HFF-Myc (cell line): ENCODE measurements at regions not wholly inside any gene's neighbourhood (a gene's known extent, or its start where the extent isn't known, plus 50 kb on each side); places are given as distances from the start of the nearest gene placed in this dataset.

Experiments used
- DNase-seq: peaks from one replicate; pipeline ENCODE4 v3.0.0-alpha.2; 2011; ENCODE audit warnings: low read depth; ENCODE audit errors: extremely low read depth
- H3K4me3 ChIP-seq: replicated peaks from 2 replicates; pipeline ENCODE4 v1.5.1; 2011; ENCODE audit warnings: low read depth, mild to moderate bottlenecking, control low read depth, low read length
- TF ChIP-seq, protein P1 (sequence below): IDR thresholded peaks from 2 replicates; pipeline ENCODE4 v1.5.1; 2012; ENCODE audit warnings: mild to moderate bottlenecking, low read depth, low read length, control low read depth; ENCODE audit errors: missing control alignments

DNA sequence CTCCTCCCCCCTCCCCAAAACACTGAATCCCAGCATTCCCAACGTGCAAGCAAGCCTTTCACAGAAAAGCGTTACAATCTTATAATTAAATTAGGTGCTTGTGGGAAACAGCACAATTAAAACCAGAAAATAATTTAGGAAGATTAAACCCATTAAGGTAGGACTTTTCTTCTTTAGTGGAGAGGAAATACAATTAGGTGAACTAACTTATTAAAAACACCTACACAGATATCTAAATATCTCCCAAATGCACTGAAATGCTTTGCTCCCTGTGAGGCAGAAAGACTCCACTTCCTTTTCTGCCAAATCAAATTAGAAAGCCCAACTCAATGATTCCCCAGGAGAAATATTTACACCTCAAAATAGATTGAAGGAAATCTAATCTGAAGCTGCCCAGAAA is 60.9 kb upstream of the ETS2 start:
- TF ChIP-seq, protein P1, sequence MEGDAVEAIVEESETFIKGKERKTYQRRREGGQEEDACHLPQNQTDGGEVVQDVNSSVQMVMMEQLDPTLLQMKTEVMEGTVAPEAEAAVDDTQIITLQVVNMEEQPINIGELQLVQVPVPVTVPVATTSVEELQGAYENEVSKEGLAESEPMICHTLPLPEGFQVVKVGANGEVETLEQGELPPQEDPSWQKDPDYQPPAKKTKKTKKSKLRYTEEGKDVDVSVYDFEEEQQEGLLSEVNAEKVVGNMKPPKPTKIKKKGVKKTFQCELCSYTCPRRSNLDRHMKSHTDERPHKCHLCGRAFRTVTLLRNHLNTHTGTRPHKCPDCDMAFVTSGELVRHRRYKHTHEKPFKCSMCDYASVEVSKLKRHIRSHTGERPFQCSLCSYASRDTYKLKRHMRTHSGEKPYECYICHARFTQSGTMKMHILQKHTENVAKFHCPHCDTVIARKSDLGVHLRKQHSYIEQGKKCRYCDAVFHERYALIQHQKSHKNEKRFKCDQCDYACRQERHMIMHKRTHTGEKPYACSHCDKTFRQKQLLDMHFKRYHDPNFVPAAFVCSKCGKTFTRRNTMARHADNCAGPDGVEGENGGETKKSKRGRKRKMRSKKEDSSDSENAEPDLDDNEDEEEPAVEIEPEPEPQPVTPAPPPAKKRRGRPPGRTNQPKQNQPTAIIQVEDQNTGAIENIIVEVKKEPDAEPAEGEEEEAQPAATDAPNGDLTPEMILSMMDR: no peak
- no peak overlapping the region for H3K4me3 ChIP-seq
- DNase-seq: no peak

DNA sequence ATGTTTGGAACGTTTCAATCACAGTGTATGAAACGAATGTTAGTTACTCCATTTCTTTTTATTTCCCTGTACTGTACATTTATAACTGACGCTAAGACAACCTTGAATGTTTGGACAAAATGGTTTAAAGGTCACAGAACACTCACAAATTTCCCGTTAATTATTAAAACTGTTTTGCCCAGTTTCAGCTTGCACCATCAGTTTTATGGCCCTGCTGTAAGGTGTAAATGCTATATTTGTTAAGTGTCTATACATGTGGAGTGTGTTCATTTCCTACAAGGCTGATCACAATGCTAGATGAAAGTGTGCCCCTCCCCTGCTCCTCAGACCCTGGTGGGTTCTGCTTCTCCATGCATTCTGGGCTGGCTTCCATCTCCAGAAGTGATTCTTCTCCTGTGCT is 57.9 kb upstream of the ETS2 start:
- no peak for DNase-seq
- no peak overlapping the region for H3K4me3 ChIP-seq
- TF ChIP-seq, protein P1: no peak

DNA sequence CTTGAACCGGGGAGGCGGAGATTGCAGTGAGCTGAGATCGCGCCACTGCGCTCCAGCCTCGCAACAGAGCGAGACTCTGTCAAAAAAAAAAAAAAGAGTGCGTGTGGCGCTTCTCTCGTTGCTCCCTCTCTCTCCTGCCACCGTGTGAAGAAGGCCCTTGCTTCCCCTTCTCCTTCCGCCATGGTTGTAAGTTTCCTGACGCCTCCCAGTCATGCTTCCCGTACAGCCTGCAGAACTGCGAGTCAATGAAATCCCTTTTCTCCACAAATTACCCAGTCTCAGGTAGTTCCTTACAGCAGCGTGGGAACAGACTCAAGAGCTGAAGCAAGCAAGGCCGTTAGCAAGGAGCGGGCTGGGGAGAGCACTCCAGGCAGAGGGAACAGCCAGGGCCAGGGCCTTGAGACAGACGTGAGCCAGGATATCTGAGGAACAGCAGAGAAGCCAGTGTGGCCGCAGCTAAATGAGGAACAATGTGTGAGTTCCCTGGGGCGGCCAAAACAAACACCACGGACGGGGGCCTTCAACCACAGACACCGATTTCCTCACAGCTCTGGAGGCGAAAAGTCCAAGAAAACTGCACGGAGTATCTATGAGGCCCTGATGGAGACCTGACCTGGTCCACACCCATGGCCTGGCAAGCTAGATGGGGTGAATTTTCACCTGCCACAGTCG is 54.2 kb upstream of the ETS2 start:
- no peak overlapping the region for H3K4me3 ChIP-seq
- TF ChIP-seq, protein P1: no peak
- no peak for DNase-seq

DNA sequence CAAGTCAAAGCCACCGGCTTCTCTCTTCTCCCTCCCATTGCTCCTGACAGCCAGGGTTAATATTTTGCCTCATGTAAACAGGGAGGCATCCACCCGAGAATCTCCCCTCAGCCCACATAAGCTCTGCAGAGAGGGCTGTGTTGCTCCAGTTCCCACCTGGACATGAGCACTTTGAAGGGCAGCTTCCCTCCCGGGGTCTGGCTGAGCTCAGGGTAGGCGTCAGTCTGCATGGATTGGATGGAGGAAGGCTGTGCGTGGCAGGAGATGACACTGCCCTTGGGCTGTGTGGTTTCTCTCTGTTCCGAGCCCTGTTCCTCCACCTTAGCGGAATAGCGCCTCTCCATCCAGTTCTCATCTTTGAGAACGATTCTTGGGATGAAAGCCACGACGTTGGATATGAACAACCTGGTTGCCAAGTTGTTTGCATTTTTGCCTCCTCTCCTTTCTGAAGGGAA is 53.7 kb upstream of the ETS2 start:
- no peak for DNase-seq
- TF ChIP-seq, protein P1: no peak
- H3K4me3 ChIP-seq: no peak overlapping the region

DNA sequence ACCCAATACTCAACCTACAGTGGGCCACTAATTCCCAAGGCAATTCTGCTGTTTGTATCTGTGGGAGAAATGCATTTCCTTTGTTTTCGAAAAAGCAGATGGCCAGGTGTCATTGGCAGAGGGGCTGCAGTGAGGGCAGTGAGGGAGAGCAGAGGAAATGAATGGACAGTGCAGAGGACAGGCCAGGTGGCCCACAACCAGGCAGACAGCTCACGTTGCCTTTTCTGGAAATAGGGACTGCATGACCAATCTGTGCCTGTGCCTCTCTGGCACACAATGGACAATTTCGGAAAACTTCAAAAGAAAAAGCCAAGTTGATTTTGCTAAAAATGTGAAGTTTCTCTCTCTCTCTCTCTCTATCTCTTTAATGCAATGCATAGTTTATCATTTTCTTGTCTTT is 52.6 kb upstream of the ETS2 start:
- TF ChIP-seq, protein P1: no peak
- no peak overlapping the region for H3K4me3 ChIP-seq
- no peak for DNase-seq

DNA sequence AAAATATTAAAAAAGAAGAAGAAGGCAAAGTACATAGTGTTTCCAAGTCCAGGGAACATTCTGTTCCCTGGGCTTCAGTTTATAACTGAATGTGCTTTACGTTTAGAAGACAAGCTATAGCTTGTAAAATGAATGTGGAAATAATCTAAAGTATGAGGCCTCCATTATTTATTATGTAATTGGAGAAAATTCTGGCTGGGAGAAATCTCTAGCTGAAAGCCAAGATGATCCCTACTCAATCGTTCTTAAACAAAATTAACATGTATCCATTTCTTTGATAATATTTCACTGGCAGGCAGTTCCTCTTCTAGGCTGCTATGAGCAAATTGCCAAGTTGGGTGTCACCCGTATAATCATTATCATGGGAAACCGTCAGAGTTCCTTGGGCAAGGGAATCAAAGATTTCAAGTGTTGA is 52.2 kb upstream of the ETS2 start:
- TF ChIP-seq, protein P1: no peak
- no peak for DNase-seq
- H3K4me3 ChIP-seq: no peak overlapping the region
